ENCODE measurements at regions not wholly inside any gene's neighbourhood (a gene's known extent, or its start where the extent isn't known, plus 50 kb on each side); places are given as distances from the start of the nearest gene placed in this dataset.

DNA sequence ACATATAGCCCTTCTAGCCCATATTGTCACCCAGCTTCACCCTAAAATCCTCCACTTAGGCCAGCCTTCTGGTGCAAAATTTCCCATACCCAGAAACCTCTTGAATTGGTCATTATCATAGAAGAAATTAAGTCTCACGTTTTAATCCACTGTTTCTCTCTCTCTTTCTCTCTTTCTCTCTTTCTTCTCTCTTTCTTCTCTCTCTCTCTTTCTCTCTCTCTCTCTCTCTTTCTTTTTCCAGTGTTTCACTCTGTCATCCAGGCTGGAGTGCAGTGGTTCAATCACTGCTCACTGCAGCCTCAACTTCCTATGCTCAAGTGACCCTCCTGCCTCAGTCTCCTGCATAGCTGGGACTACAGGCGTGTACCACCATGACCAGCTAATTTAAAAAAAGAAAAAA, 363.4 kb downstream of the TMEM167A start:
- Histone ChIP-seq H3K27me3 (ENCODE audit: insufficient read depth, poor library complexity, severe bottlenecking) (no peaks in the 10 kb centered on the region), H3K4me3 (replicated peaks; ENCODE audit: insufficient read depth, low read length) (no peak overlapping the region), H3K27ac (replicated peaks) (no peak overlapping the region)
- no peak for TF ChIP-seq GABPA (IDR thresholded peaks at IDR 0.05; ENCODE audit: low read depth)
- no peak for TF ChIP-seq CTCF (IDR thresholded peaks at IDR 0.05; ENCODE audit: insufficient read depth, low read length)
- TF ChIP-seq REST (IDR thresholded peaks at IDR 0.05; ENCODE audit: insufficient replicate concordance, low read depth), result no peak
- no peak for TF ChIP-seq SPI1 (IDR thresholded peaks at IDR 0.05; ENCODE audit: borderline replicate concordance, low read depth)
- TF ChIP-seq POLR2AphosphoS5 (IDR thresholded peaks at IDR 0.05; ENCODE audit: low read depth), result no peak
- DNase-seq (ENCODE audit: low read depth in 1 of 2, low spot score in 1 of 2), result no peak

DNA sequence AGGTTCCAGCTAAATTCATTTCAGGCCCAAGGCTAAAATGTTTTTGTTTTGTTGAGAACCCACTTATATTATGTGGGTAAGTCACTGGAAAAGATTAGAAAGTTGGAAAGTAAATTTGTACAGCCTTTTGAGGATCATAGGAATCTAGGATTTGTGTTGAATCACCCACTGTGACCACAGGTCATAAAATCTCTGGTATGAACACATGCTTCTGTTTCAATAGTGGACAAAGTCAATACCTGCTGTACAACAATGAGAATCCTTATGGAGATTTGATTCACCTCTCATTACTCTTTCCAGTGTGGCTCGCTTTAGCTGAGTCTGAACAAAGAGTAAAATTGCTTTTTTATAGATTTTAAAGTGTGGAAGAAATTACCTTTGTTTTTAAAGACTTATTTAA, 369.5 kb downstream of the TMEM167A start:
- no peak for TF ChIP-seq REST (IDR thresholded peaks at IDR 0.05; ENCODE audit: insufficient replicate concordance, low read depth)
- no peak for TF ChIP-seq GABPA (IDR thresholded peaks at IDR 0.05; ENCODE audit: low read depth)
- no peak for TF ChIP-seq POLR2AphosphoS5 (IDR thresholded peaks at IDR 0.05; ENCODE audit: low read depth)
- no peak for TF ChIP-seq CTCF (IDR thresholded peaks at IDR 0.05; ENCODE audit: insufficient read depth, low read length)
- TF ChIP-seq SPI1 (IDR thresholded peaks at IDR 0.05; ENCODE audit: borderline replicate concordance, low read depth), result no peak
- no peaks in the 10 kb centered on the region for H3K27me3 ChIP-seq (ENCODE audit: insufficient read depth, poor library complexity, severe bottlenecking)
- H3K27ac ChIP-seq (replicated peaks), result no peak overlapping the region
- H3K4me3 ChIP-seq (replicated peaks; ENCODE audit: insufficient read depth, low read length), result no peak overlapping the region
- DNase-seq (ENCODE audit: low read depth in 1 of 2, low spot score in 1 of 2), result no peak

DNA sequence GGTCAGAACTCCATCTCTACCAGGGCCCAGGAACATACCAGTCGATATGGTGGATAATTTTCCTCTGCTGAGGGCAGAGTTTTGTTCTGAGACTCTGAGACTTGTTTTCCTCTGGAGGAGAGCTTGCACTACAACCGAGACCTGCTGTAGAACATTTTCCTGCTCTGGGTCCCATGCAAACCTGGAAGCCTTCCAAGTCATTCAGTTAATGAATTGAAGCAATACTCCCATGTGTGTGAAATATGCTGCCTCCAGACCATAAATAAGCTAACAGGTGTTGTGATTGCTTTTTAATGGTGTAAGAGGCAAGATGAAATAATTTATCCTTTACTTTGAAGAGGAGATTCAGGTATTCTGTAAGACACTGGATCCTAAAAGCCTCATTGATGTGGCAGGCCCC, 372.8 kb downstream of the TMEM167A start:
- Histone ChIP-seq H3K27me3 (ENCODE audit: insufficient read depth, poor library complexity, severe bottlenecking) (no peaks in the 10 kb centered on the region), H3K4me3 (replicated peaks; ENCODE audit: insufficient read depth, low read length) (no peak overlapping the region), H3K27ac (replicated peaks) (no peak overlapping the region)
- TF ChIP-seq SPI1 (IDR thresholded peaks at IDR 0.05; ENCODE audit: borderline replicate concordance, low read depth) (no peak), GABPA (IDR thresholded peaks at IDR 0.05; ENCODE audit: low read depth) (no peak), CTCF (IDR thresholded peaks at IDR 0.05; ENCODE audit: insufficient read depth, low read length) (no peak), REST (IDR thresholded peaks at IDR 0.05; ENCODE audit: insufficient replicate concordance, low read depth) (no peak), POLR2AphosphoS5 (IDR thresholded peaks at IDR 0.05; ENCODE audit: low read depth) (no peak)
- DNase-seq (ENCODE audit: low read depth in 1 of 2, low spot score in 1 of 2), result no peak

Measured in HL-60 (cell line).